ENCODE measurements at regions not wholly inside any gene's neighbourhood (a gene's known extent, or its start where the extent isn't known, plus 50 kb on each side); places are given as distances from the start of the nearest gene placed in this dataset.

DNA sequence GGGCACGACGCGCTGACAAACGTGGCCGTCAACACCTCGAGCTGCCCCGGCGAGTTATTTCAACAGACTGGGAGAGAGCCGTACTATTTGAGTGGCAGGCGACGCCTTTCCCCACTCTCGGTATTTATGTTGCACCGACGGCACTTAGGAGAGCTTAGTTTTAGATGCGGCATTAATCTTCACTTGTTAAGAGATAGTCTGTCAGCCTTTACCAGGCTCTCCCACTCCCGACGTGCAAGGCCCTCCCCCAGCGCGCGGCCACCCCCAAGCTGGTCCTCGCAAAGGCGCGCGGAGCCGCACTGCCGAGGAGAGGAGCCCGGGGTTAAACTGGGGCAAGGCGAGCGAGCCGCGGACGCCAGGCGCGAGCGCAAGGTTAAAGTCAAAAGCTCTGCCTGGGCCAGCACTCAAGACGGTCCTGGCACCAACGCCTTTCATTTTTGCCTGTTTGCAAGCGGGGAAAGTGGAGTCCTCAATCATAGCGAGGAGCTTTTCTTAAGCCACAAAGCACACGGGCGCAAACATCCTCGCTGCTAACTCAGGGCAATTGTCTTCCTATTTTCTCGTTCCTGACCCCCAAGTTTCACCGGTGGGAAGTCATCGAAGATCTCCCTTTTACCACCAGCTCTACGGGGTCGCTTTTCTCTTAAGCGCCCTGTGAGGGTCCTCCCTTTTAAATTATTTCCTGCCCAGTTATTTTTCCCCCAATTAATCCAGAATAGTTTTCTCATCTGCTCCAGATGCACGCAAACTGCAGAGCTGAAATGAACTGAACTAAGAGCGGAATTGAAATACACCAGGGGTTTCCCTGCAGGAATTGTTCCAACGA lies 86.6 kb downstream of the NR2F2 start:
- TF ChIP-seq ZNF274 (IDR thresholded peaks at IDR 0.05; ENCODE audit: low read depth, low read length) (no peak), YY1 (IDR thresholded peaks at IDR 0.05; ENCODE audit: insufficient read depth, insufficient read length) (no peak), SUZ12 (IDR thresholded peaks at IDR 0.05; ENCODE audit: extremely low read depth, insufficient read depth, insufficient read length) (peak; percentile 95)
